ENCODE measurements at regions not wholly inside any gene's neighbourhood (a gene's known extent, or its start where the extent isn't known, plus 50 kb on each side); places are given as distances from the start of the nearest gene placed in this dataset.

DNA sequence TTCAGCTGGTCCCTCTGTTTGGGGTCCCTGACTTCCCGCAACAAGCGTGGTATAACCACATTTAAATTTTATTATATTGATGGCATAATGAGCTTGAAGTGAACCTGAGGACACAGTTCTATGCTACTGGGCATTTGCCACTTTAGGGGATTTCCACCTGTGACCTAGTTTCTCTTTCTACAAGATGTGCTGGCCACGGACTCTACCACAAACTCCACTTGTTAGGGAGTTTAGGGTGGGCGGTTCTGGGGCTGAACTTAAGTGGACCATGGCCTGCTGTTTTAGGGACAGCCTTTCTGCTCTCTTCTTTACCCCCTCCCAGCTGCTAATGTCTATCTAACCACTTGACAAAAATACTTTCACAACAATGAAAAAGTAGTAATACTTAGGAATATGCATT, 1199.1 kb downstream of the SI start:
- no peak overlapping the region for H3K9ac ChIP-seq (replicated peaks; ENCODE audit: extremely low read depth, insufficient read depth, low read length)
- dilution Hi-C loops (cut with MboI; ENCODE audit: extremely low pct_ligation_motif_present, low sequenced_read_pairs), result no loop called here
- no peak overlapping the region for H3K27ac ChIP-seq (ENCODE audit: insufficient read depth, low read depth, low read length)

DNA sequence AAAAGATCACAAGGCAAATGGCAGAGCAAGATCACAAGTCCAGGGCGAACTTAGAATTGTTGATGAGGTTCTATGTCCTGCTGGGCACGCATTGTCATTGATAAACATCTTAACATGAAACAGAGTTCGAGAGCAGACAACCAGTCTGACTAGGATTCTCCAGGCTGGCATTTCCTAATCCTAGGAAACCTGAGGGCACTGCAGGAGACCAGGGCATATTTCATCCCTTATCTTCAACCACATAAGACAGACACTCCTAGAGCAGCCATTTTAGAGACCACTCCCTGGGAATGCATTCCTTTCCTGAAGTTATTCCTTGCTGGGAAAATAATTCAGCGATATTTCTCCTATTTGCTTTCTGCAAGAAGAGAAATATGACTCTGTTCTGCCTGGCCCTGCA, 1199.9 kb downstream of the SI start:
- Histone ChIP-seq H4K20me1 (replicated peaks; ENCODE audit: control insufficient read depth, extremely low read depth, insufficient read depth, low read length) (no peaks in the 10 kb centered on the region), H3K4me3 (replicated peaks in 1 of 3; ENCODE audit: insufficient read depth in 1 of 3, low read depth in 1 of 3, low read length in 3 of 3) (no peak overlapping the region), H3K27me3 (ENCODE audit: control insufficient read depth in 2 of 2, insufficient read depth in 2 of 2, low read length in 2 of 2) (no peaks in the 10 kb centered on the region), H3K9me1 (replicated peaks; ENCODE audit: control insufficient read depth, extremely low read depth, insufficient read depth, low read length) (no peaks in the 10 kb centered on the region), H3K4me2 (ENCODE audit: insufficient read depth, low read length) (no peak overlapping the region), H3K4me1 (ENCODE audit: control insufficient read depth, extremely low read depth, insufficient read depth, low read length) (no peaks in the 10 kb centered on the region), H3K79me2 (ENCODE audit: control insufficient read depth, insufficient read depth, low read length) (no peaks in the 10 kb centered on the region), H2AFZ (ENCODE audit: low read depth, low read length) (no peak overlapping the region), H3K9ac (replicated peaks; ENCODE audit: extremely low read depth, insufficient read depth, low read length) (no peak overlapping the region), H3K27ac (ENCODE audit: insufficient read depth, low read depth, low read length) (no peak overlapping the region), H3K36me3 (ENCODE audit: control insufficient read depth in 2 of 2, extremely low read depth in 1 of 2, insufficient read depth in 2 of 2, low read length in 2 of 2) (no peaks in the 10 kb centered on the region), H3K9me3 (replicated peaks; ENCODE audit: control insufficient read depth, insufficient read depth, low read length) (peaks cover 4% of the 10 kb centered on the region)
- DNase-seq (ENCODE audit: low read depth, low spot score) (no peak), FAIRE-seq (no peak)
- TF ChIP-seq, protein P1, sequence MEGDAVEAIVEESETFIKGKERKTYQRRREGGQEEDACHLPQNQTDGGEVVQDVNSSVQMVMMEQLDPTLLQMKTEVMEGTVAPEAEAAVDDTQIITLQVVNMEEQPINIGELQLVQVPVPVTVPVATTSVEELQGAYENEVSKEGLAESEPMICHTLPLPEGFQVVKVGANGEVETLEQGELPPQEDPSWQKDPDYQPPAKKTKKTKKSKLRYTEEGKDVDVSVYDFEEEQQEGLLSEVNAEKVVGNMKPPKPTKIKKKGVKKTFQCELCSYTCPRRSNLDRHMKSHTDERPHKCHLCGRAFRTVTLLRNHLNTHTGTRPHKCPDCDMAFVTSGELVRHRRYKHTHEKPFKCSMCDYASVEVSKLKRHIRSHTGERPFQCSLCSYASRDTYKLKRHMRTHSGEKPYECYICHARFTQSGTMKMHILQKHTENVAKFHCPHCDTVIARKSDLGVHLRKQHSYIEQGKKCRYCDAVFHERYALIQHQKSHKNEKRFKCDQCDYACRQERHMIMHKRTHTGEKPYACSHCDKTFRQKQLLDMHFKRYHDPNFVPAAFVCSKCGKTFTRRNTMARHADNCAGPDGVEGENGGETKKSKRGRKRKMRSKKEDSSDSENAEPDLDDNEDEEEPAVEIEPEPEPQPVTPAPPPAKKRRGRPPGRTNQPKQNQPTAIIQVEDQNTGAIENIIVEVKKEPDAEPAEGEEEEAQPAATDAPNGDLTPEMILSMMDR (IDR thresholded peaks at IDR 0.05; ENCODE audit: extremely low read depth in 1 of 2, insufficient read depth in 1 of 2, low read depth in 1 of 2, low read length in 2 of 2), result no peak
- no peak for TF ChIP-seq MYC (IDR thresholded peaks at IDR 0.05; ENCODE audit: low read depth, low read length)
- TF ChIP-seq, protein P2, sequence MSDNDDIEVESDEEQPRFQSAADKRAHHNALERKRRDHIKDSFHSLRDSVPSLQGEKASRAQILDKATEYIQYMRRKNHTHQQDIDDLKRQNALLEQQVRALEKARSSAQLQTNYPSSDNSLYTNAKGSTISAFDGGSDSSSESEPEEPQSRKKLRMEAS (IDR thresholded peaks at IDR 0.05; ENCODE audit: insufficient read depth, insufficient read length), result no peak
- no peak for TF ChIP-seq JUN (IDR thresholded peaks at IDR 0.05; ENCODE audit: borderline replicate concordance, insufficient read depth, insufficient read length, low read depth)
- no peak for TF ChIP-seq EZH2 (IDR thresholded peaks at IDR 0.05; ENCODE audit: borderline replicate concordance, low read depth, low read length, severe bottlenecking)
- no peak for TF ChIP-seq POLR2A (IDR thresholded peaks at IDR 0.05; ENCODE audit: low read depth, low read length)
- TF ChIP-seq FOS (IDR thresholded peaks at IDR 0.05; ENCODE audit: borderline replicate concordance, insufficient read depth, low read length), result no peak
- no peak for TF ChIP-seq GATA2 (IDR thresholded peaks at IDR 0.05; ENCODE audit: insufficient read depth, insufficient read length, low read depth, low read length)
- TF ChIP-seq POLR2AphosphoS5 (IDR thresholded peaks at IDR 0.05; ENCODE audit: insufficient read depth, low read depth, low read length), result no peak
- dilution Hi-C loops (cut with MboI; ENCODE audit: extremely low pct_ligation_motif_present, low sequenced_read_pairs) (no loop called here), intact Hi-C loops (cut with micrococcal nuclease) (no loop called here)
- CTCF ChIA-PET, result no interaction called here
- no TSS peak for BruUV-seq (replicated peaks)
- POLR2A ChIA-PET, result no interaction called here

More for the DNA sequence above, 1199.1 kb downstream of the SI start:
- Histone ChIP-seq H3K9me3 (replicated peaks; ENCODE audit: control insufficient read depth, insufficient read depth, low read length) (peaks cover 4% of the 10 kb centered on the region), H3K79me2 (ENCODE audit: control insufficient read depth, insufficient read depth, low read length) (no peaks in the 10 kb centered on the region), H4K20me1 (replicated peaks; ENCODE audit: control insufficient read depth, extremely low read depth, insufficient read depth, low read length) (no peaks in the 10 kb centered on the region), H3K4me1 (ENCODE audit: control insufficient read depth, extremely low read depth, insufficient read depth, low read length) (no peaks in the 10 kb centered on the region), H3K27me3 (ENCODE audit: control insufficient read depth in 2 of 2, insufficient read depth in 2 of 2, low read length in 2 of 2) (no peaks in the 10 kb centered on the region), H3K4me2 (ENCODE audit: insufficient read depth, low read length) (no peak overlapping the region), H3K4me3 (replicated peaks in 1 of 3; ENCODE audit: insufficient read depth in 1 of 3, low read depth in 1 of 3, low read length in 3 of 3) (no peak overlapping the region), H2AFZ (ENCODE audit: low read depth, low read length) (no peak overlapping the region), H3K9me1 (replicated peaks; ENCODE audit: control insufficient read depth, extremely low read depth, insufficient read depth, low read length) (no peaks in the 10 kb centered on the region), H3K36me3 (ENCODE audit: control insufficient read depth in 2 of 2, extremely low read depth in 1 of 2, insufficient read depth in 2 of 2, low read length in 2 of 2) (no peaks in the 10 kb centered on the region)
- intact Hi-C loops (cut with micrococcal nuclease), result no loop called here
- CTCF ChIA-PET, result no interaction called here
- TF ChIP-seq FOS (IDR thresholded peaks at IDR 0.05; ENCODE audit: borderline replicate concordance, insufficient read depth, low read length), result no peak
- TF ChIP-seq, protein P2 (IDR thresholded peaks at IDR 0.05; ENCODE audit: insufficient read depth, insufficient read length), result no peak
- TF ChIP-seq, protein P1 (IDR thresholded peaks at IDR 0.05; ENCODE audit: extremely low read depth in 1 of 2, insufficient read depth in 1 of 2, low read depth in 1 of 2, low read length in 2 of 2), result no peak
- BruUV-seq (replicated peaks), result no TSS peak
- no peak for FAIRE-seq
- POLR2A ChIA-PET, result no interaction called here
- DNase-seq (ENCODE audit: low read depth, low spot score), result no peak

All from endothelial cell of umbilical vein (primary cell).